ENCODE measurements at regions not wholly inside any gene's neighbourhood (a gene's known extent, or its start where the extent isn't known, plus 50 kb on each side); places are given as distances from the start of the nearest gene placed in this dataset.

DNA sequence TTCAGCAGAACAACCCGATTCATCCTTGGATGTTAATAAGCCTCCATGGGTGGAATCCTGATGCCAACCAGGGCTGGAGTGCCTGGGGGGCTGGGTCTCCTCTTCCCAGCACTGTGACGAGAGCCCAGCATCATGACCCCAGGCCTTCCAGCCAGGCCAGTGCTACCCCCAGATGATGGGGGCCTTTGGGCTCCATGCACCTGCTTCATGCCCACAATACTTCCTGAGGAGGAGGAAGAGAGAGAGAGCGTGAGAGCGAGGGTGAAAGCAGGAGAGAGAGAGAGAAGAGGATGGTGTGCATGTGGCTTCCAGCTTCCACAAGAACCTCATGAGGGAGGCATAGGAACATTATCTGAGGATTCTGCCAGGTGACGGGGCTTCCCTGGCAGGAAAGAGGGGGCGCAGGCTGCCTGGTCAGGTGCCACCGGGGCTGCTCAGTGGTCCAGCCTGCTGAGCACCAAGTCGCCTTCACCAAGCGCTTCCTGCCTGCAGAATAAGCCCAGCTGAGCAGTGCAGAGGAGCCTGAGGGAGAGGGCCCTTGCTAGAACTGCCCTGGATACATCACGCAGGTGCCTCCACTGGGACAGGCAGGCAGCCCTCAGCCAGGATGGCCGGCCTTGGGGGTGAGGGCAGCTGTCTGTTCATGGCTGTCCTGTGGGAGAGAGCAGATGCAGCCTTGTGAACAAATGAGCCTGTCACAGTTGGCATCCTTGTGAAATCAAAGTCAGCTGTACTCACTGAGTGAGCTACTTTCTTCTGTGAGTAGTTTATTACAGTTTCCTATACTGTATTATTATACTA lies 243.3 kb upstream of the B3GAT1 start:
- DNase-seq (ENCODE audit: low spot score): peak; percentile 35
- intact Hi-C loops (cut with DNase I): no loop called here

GRCh38 chr11:134654161-134654915 lies 242.3 kb upstream of the B3GAT1 start:
- peak; percentile 33 for DNase-seq (ENCODE audit: low spot score)
- intact Hi-C loops (cut with DNase I): no loop called here

- DNase-seq (ENCODE audit: low spot score): no peak
- intact Hi-C loops (cut with DNase I): no loop called here
Observed at GRCh38 chr11:134652586-134653255, 240.7 kb upstream of the B3GAT1 start.

DNA sequence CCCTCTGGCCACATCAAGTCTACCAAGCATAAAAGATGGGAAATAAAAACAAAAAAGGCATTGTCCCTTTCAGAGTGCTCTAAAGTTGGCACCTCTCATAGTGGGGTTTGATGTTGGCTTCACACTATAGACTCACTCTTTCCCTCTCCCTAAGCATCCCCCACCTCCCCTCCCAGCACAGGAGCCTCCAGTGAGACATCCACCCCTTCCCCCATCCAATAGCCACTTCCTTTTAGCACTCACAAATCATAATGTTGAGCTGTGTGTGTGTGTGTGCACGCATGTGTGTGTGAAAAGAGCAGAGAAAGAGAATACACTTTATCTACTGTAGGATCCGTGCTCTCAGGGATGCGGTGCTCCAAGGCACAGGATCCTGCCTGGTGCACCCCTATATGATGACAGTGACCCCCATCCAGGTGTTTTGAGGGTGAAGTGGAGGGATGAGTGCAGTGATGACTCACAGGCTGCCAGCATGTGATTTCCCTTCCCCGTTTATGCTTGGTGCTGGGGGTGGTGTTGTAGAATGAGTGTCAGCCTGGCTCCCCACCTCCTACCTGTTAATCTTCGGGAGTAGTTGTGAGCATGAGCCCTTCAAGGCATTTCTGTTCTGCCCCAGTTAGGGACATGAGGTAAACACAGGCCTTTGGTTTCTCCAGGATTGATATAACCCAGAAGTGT lies 235.2 kb upstream of the B3GAT1 start:
- DNase-seq (ENCODE audit: low spot score): no peak
- intact Hi-C loops (cut with DNase I): no loop called here

DNA sequence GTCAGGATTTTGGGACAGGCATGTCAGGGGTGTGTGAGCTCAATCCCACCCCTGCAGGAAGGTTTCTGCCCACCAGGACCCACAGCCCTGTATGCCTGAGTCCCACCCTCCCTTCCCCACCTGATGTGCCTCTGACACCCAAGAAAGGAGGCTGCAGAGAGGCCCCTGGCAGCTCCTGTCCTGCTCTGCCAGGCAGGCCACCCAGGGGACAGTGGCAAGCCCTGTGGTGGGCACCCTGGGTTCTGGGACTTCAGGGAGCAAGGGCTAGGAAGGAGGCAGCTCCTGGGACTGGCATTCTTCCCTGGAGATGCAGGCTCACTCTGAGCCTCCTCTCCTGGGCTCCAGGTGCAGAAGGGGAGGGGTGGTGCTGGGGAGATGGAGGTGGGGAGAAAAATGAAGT lies 234.5 kb upstream of the B3GAT1 start:
- intact Hi-C loops (cut with DNase I): no loop called here
- DNase-seq (ENCODE audit: low spot score): no peak

GRCh38 chr11:134645576-134645975 lies 233.5 kb upstream of the B3GAT1 start:
- no peak for DNase-seq (ENCODE audit: low spot score)

GRCh38 chr11:134644476-134645456 lies 232.7 kb upstream of the B3GAT1 start:
- DNase-seq (ENCODE audit: low spot score): no peak
- intact Hi-C loops (cut with DNase I): no loop called here

More at GRCh38 chr11:134645576-134645975, 233.5 kb upstream of the B3GAT1 start:
- intact Hi-C loops (cut with DNase I): no loop called here

DNA sequence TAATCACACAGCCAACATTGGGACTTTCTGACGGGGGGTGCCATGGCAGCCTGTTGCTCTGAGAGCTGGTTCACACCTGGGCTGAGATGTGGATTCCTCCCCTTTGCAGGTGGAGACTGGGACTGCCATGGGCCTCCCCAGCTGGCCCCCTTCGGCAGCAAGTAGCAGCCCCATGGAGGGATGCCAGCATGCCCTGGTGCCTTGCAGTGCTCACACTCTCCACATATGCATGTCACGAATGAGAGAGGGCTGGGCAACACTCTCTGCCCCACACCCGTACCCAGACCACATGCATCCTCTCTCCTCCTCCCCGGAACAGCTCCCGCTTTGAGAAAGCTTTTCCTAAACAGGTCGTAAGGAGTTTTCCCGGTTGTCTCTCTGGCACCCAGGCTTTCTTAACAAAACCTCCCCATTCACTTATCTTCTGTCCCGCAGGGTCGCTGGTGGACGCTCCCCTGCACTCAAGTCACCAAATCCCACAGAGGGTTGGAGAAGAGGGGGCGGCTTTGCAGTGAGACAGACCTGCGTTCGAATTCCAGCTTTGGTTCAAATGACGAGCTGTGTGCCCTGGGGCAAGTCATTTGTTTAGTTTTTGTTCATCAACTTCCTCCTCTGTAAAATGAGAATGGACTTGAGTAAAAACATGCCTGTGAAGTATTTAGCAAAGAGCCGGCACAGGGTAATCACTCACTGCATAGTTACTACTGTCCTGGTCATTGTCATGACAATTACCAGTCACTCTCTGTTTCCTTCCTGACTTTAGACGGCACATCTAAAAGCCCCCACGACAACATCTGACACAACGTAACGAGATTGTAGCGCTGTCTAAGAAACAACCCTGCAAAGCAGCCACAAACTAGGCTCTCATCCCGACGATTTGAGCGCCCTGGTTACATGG lies 231.3 kb upstream of the B3GAT1 start:
- intact Hi-C loops (cut with DNase I): no loop called here
- DNase-seq (ENCODE audit: low spot score): no peak

DNA sequence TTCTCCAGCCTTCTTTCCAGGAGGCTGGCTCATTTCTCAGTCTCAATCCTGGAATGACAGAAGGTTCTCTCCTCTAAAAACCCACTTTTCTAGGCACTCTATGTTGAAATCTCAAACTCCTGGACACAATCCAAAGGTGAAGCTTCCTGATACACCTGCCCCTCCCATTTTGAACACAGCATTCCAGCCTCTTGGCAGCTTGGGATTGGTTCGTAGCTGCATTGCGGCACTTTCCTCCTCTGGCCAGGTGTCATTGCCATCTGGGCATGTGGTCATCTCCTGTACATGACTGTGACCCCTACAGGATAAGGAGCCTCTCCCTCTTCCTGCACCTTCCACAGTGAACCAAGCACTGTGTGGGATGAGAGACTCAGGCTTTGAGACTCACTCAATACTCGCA lies 230.2 kb upstream of the B3GAT1 start:
- intact Hi-C loops (cut with DNase I): no loop called here
- DNase-seq (ENCODE audit: low spot score): no peak

- intact Hi-C loops (cut with DNase I): no loop called here
- no peak for DNase-seq (ENCODE audit: low spot score)
Observed at GRCh38 chr11:134640971-134641968, 229.2 kb upstream of the B3GAT1 start.

DNA sequence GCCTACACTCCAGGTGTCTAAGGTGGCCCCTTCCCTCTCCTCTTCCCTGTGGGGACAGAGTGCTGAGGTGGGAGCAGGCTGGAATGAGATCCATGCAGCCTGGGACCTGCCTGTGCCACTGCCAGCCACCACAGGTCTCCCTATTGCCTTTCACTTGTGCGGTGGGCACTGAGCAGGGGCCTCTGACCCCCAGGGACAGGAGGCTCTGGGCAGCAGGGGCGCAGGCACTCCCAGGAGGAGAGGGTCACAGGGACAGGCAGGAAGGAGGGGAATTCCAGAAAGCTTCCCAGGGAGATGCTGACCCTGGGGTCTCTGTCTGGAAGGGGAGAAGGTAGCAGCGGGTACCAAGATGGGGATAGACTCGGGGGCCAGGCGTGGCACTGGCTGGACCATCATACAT lies 228.5 kb upstream of the B3GAT1 start:
- intact Hi-C loops (cut with DNase I): no loop called here
- no peak for DNase-seq (ENCODE audit: low spot score)

- DNase-seq (ENCODE audit: low spot score): no peak
- intact Hi-C loops (cut with DNase I): no loop called here
Observed at GRCh38 chr11:134639586-134640330, 227.7 kb upstream of the B3GAT1 start.

- intact Hi-C loops (cut with DNase I): no loop called here
- no peak for DNase-seq (ENCODE audit: low spot score)
Observed at GRCh38 chr11:134638796-134639430, 226.9 kb upstream of the B3GAT1 start.

DNA sequence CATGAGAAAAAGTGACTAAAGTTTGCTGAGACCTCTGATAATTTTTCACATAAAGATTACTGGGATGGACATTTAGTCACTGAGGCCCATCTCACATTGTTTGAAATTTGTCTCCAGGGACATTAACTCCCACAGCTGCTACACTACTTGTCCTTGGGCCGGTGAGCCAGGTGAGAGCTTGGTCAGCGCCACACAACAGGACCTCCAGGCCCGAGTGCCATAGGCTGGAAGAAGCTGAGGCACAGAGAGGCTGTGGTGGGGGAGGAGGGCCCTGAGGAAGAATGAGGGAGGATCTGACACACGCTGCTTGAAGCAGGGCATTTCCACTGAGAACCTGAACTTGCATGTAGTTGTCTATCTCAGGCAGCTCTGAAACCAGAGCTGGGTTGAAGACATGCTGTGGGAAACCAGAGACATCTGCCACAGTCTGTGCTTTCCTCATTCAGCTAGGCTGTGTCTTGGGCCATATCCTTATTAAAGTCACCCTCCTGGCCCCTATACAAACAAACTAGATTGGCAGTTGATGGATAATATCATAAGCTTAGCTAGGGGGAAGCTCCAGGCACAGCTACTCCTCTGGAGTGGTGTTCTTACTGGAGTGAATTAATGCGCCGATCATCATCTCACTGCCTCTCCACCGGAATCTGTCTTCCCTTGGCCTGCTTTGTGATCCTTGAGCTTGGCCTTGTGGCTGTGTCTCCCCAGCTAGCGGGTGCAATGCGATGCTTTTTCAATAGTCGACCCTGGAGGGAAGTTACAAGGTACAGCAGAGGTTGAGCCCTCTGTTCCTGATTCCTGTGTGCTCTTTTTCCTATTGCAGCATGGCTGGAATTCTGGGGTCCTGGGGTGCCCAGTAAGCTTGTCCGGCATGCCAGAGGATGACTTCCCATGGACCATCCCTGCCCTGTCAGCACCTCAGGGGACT lies 225.3 kb upstream of the B3GAT1 start:
- peak; percentile 17 for DNase-seq (ENCODE audit: low spot score)
- intact Hi-C loops (cut with DNase I): no loop called here

Data from cardiac septum (tissue), 1 donor.